T-helper 2 cell (primary cell): ENCODE measurements at regions not wholly inside any gene's neighbourhood (a gene's known extent, or its start where the extent isn't known, plus 50 kb on each side); places are given as distances from the start of the nearest gene placed in this dataset.
A peak's percentile ranks its signal among the peaks of the same experiment; 100 is the strongest.

Experiments used
- DNase-seq, 5 experiments: peaks; one replicate each; pipeline versions ENCODE4 v3.0.0 to v3.0.0-alpha.2; 2012 to 2022

- DNase-seq: no peak
Observed at GRCh38 chr2:18176679-18177215, 298.3 kb downstream of the KCNS3 start.

- DNase-seq: no peak
Observed at GRCh38 chr2:18172607-18173006, 294.1 kb downstream of the KCNS3 start.

GRCh38 chr2:18171191-18172139 is 293.0 kb downstream of the KCNS3 start:
- DNase-seq: no peak

GRCh38 chr2:18170642-18171041 is 292.2 kb downstream of the KCNS3 start:
- no peak for DNase-seq

- no peak for DNase-seq
Observed at GRCh38 chr2:18169893-18170175, 291.4 kb downstream of the KCNS3 start.

- DNase-seq: no peak
Observed at GRCh38 chr2:18169121-18169892, 290.8 kb downstream of the KCNS3 start.

GRCh38 chr2:18167871-18168270 is 289.4 kb downstream of the KCNS3 start:
- no peak for DNase-seq

GRCh38 chr2:18161681-18162080 is 283.2 kb downstream of the KCNS3 start:
- no peak for DNase-seq

GRCh38 chr2:18159896-18160295 is 281.4 kb downstream of the KCNS3 start:
- no peak for DNase-seq

- no peak for DNase-seq
Observed at GRCh38 chr2:18156421-18156820, 278.0 kb downstream of the KCNS3 start.

GRCh38 chr2:18156002-18156401 is 277.5 kb downstream of the KCNS3 start:
- DNase-seq: no peak

GRCh38 chr2:18154812-18155211 is 276.3 kb downstream of the KCNS3 start:
- no peak for DNase-seq

- no peak for DNase-seq
Observed at GRCh38 chr2:18154259-18154658, 275.8 kb downstream of the KCNS3 start.

GRCh38 chr2:18153741-18154140 is 275.3 kb downstream of the KCNS3 start:
- DNase-seq: no peak

- DNase-seq: no peak
Observed at GRCh38 chr2:18151237-18151636, 272.8 kb downstream of the KCNS3 start.

- DNase-seq: peak in 1 of 5 experiments; percentile 19
Observed at GRCh38 chr2:18149660-18150246, 271.3 kb downstream of the KCNS3 start.

- DNase-seq: no peak
Observed at GRCh38 chr2:18136881-18137475, 258.5 kb downstream of the KCNS3 start.

GRCh38 chr2:18133310-18133709 is 254.8 kb downstream of the KCNS3 start:
- no peak for DNase-seq

- DNase-seq: peak in 1 of 5 experiments; percentile 26
Observed at GRCh38 chr2:18132697-18133096, 254.2 kb downstream of the KCNS3 start.

- DNase-seq: no peak
Observed at GRCh38 chr2:18131761-18132160, 253.3 kb downstream of the KCNS3 start.

- DNase-seq: no peak
Observed at GRCh38 chr2:18129348-18129747, 250.9 kb downstream of the KCNS3 start.

- no peak for DNase-seq
Observed at GRCh38 chr2:18125303-18125702, 246.8 kb downstream of the KCNS3 start.
